ENCODE measurements at regions not wholly inside any gene's neighbourhood (a gene's known extent, or its start where the extent isn't known, plus 50 kb on each side); places are given as distances from the start of the nearest gene placed in this dataset.

DNA sequence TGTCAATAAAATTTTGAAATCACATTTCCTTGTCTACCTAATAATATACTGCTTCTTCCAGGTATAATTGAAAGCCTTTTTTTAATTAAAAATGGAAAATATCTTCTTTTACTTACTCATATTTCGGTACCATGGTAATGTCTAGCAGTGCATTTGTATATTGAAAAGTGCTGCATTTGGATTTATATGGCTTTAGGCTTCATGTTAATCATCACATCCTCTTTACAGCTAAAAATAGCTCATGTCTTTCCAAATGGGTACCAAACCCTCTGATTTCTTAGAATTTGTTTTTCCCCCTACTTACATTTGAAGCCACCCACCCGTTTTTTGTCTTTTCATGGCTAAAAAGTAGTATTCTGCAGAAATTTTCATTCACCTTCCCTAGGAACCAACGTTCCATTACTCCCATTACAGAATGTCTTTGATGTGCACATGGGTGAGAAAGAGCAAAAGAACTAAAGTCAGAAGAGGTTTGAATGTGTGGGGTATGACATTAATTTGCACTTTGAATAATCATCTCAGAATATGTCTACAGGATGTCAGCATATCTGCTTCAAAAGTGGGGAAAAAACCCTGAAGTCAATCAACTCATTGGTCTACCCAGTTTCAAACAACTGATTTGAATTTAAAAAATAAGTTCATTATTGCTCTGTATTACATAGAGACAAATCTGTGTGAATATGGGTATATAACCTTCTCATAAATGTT is 935.9 kb downstream of the GATA3 start:
- POLR2A ChIA-PET, result no interaction called here
- CTCF ChIA-PET, result interaction anchor here (1.1 kb wide), 1 partner anchor 13 kb away, joined by 3 read pairs; no protein-coding TSS in a partner anchor
- DNase-seq (ENCODE audit: extremely low spot score), result no peak
- TF ChIP-seq, protein P1, sequence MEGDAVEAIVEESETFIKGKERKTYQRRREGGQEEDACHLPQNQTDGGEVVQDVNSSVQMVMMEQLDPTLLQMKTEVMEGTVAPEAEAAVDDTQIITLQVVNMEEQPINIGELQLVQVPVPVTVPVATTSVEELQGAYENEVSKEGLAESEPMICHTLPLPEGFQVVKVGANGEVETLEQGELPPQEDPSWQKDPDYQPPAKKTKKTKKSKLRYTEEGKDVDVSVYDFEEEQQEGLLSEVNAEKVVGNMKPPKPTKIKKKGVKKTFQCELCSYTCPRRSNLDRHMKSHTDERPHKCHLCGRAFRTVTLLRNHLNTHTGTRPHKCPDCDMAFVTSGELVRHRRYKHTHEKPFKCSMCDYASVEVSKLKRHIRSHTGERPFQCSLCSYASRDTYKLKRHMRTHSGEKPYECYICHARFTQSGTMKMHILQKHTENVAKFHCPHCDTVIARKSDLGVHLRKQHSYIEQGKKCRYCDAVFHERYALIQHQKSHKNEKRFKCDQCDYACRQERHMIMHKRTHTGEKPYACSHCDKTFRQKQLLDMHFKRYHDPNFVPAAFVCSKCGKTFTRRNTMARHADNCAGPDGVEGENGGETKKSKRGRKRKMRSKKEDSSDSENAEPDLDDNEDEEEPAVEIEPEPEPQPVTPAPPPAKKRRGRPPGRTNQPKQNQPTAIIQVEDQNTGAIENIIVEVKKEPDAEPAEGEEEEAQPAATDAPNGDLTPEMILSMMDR (IDR thresholded peaks at IDR 0.05; ENCODE audit: control extremely low read depth, extremely low read depth, low read depth, missing control alignments), result no peak

DNA sequence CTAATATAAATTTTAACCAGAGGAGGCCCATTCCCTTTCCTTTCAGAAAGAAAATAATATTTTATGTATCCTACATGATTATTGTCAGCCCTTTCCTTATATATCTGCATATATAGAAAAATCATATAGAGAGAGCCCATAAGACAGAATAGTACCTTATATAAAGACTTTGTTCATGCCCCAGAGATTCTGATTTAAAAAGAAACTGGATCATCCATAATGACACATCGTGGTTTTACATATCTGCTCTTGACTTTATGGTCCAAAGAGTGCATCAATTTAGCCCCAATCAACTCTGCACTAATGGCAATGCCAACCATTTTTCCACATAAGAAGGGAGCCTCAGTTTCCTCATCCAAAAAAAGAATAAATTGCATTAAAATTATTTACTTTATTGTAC is 937.5 kb downstream of the GATA3 start:
- ChIA-PET POLR2A (no interaction called here), CTCF (no interaction called here)
- DNase-seq (ENCODE audit: extremely low spot score), result no peak
- TF ChIP-seq, protein P1 (IDR thresholded peaks at IDR 0.05; ENCODE audit: control extremely low read depth, extremely low read depth, low read depth, missing control alignments), result no peak

DNA sequence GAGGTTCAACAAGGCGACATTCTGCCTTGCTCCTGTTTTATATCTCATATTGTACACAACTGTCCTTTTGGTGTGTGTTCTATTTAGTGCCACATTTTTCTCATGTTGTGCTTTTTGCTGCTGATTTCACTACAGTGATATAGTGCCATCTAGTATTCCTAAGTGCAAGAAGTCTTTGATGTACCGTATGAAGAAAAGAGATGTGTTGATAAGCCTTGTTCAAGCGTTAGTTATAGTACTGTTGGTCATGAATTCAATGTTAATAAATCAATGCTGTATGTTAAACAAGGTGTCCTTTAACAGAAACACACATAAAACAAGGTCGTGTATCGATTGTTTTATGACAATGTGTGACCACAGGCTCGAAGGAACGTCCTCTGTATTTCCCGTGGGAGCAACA is 939.4 kb downstream of the GATA3 start:
- TF ChIP-seq, protein P1 (IDR thresholded peaks at IDR 0.05; ENCODE audit: control extremely low read depth, extremely low read depth, low read depth, missing control alignments), result no peak
- no peak for DNase-seq (ENCODE audit: extremely low spot score)
- ChIA-PET POLR2A (no interaction called here), CTCF (no interaction called here)

DNA sequence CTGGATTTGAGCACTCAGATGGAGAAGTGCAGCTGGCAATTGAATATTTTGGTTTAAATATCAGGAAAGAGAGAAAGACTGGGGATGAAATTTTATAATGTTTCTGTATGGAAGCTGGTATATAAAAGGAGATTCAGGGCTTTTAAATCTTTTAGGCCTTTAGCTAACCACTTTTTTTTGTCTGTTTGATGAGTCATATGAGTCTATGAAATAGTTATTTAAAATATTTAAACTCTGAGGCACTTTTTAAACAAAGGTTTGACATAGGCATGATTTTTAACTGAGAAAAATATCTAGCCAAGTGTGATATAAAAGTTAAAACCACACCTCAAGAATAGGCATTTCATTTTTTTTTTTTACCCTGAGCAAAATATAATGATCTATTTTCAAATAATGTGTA is 944.3 kb downstream of the GATA3 start:
- CTCF ChIA-PET, result interaction anchor here (1.0 kb wide), 1 partner anchor 9 kb away, joined by 3 read pairs; no protein-coding TSS in a partner anchor

DNA sequence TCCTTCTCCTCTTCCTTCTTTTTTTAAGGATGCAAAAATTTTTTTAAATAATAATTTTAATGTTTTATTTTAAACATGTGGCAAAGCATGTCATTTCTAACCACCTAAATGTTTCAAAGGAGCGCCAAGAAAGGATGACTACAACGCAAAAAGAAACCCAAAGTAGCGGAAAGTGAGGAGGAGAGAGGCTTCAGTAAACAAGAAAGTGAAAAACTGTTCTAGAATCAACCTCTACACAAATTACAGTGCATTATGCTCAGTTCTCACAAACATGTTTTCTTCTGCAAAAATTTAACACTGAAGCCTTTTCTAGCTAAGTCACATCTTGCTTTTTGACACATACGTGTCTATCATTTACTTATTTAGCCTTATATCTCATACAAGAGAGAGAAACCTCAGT is 948.6 kb downstream of the GATA3 start:
- no peak for DNase-seq (ENCODE audit: extremely low spot score)
- POLR2A ChIA-PET, result no interaction called here
- TF ChIP-seq, protein P1 (IDR thresholded peaks at IDR 0.05; ENCODE audit: control extremely low read depth, extremely low read depth, low read depth, missing control alignments), result no peak
- CTCF ChIA-PET, result no interaction called here

More for the DNA sequence above, 944.3 kb downstream of the GATA3 start:
- TF ChIP-seq, protein P1 (IDR thresholded peaks at IDR 0.05; ENCODE audit: control extremely low read depth, extremely low read depth, low read depth, missing control alignments), result no peak
- POLR2A ChIA-PET, result no interaction called here
- DNase-seq (ENCODE audit: extremely low spot score), result no peak

DNA sequence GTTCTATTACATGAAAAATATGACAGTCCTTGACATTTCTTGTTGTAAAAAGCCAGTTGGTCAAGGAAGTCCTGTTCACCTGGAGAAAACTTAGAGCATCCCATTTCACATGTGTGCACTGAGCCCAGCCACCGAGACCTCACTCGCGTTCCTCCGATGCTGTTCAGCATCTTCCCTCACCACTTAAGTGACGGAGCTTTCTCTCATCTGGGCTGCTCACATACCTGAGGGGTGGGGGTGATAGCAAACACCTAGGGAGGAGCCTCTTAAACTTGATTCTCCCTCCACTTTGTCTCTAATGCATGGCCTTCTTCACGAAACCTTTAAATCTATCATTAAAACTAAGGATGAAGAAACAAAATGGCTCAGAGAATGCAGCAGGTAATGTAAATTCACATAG is 950.2 kb downstream of the GATA3 start:
- TF ChIP-seq, protein P1 (IDR thresholded peaks at IDR 0.05; ENCODE audit: control extremely low read depth, extremely low read depth, low read depth, missing control alignments), result no peak
- no peak for DNase-seq (ENCODE audit: extremely low spot score)
- ChIA-PET CTCF (interaction anchor here (1.1 kb wide), 1 partner anchor 33 kb away, joined by 3 read pairs; no protein-coding TSS in a partner anchor), POLR2A (no interaction called here)
